ENCODE measurements at regions not wholly inside any gene's neighbourhood (a gene's known extent, or its start where the extent isn't known, plus 50 kb on each side); places are given as distances from the start of the nearest gene placed in this dataset.

DNA sequence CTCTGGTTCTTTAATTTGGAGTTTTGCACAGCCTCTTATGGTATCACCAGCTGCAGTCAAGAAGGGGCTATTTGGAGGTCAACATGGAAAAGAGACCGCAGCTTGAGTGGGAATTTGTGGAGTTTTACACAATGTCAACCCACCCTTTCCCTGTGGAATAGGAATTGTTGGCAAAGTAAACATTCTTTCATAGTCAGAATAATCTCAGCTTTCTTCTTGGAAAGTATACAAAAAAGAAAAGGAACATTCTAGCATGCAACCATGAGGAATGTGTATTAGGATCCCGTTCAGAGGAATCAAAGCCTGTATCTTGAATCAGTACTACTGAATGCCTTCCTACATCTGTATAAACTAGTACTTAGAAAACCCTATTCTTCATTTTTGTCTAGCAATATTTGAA is 107.6 kb downstream of the LURAP1L start:
- H3K36me3 ChIP-seq (ENCODE audit: insufficient read depth, low read length): no peaks in the 10 kb centered on the region
- peaks cover 4% of the 10 kb centered on the region for H3K9me3 Mint-ChIP-seq
- peaks cover 0 to 3% of the 10 kb centered on the region in 2 experiments for H3K9me3 ChIP-seq (ENCODE audit: control insufficient read depth in 1 of 2, insufficient read depth in 1 of 2, low read length in 2 of 2)
- TF ChIP-seq, protein P1, sequence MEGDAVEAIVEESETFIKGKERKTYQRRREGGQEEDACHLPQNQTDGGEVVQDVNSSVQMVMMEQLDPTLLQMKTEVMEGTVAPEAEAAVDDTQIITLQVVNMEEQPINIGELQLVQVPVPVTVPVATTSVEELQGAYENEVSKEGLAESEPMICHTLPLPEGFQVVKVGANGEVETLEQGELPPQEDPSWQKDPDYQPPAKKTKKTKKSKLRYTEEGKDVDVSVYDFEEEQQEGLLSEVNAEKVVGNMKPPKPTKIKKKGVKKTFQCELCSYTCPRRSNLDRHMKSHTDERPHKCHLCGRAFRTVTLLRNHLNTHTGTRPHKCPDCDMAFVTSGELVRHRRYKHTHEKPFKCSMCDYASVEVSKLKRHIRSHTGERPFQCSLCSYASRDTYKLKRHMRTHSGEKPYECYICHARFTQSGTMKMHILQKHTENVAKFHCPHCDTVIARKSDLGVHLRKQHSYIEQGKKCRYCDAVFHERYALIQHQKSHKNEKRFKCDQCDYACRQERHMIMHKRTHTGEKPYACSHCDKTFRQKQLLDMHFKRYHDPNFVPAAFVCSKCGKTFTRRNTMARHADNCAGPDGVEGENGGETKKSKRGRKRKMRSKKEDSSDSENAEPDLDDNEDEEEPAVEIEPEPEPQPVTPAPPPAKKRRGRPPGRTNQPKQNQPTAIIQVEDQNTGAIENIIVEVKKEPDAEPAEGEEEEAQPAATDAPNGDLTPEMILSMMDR (IDR thresholded peaks at IDR 0.05): no peak
- H3K4me3 Mint-ChIP-seq: no peak overlapping the region
- no peak overlapping the region for H3K4me3 ChIP-seq (ENCODE audit: low read length)
- no peaks in the 10 kb centered on the region for H3K4me1 Mint-ChIP-seq (ENCODE audit: low read depth)
- H3K27me3 Mint-ChIP-seq: no peaks in the 10 kb centered on the region
- DNase-seq: no peak
- H3K36me3 Mint-ChIP-seq (ENCODE audit: low read depth): no peaks in the 10 kb centered on the region
- intact Hi-C loops (cut with DNase I, micrococcal nuclease): no loop called here
- ChIA-PET CTCF (no interaction called here), POLR2A (no interaction called here)
- no peak overlapping the region for H3K27ac Mint-ChIP-seq
- H3K27ac ChIP-seq (ENCODE audit: low read depth in 1 of 2, low read length in 2 of 2): no peak overlapping the region
- no peak for ATAC-seq (ENCODE audit: poor library complexity)
- H3K27me3 ChIP-seq (ENCODE audit: control insufficient read depth in 1 of 2, insufficient read depth in 2 of 2, low read length in 2 of 2): no peaks in the 10 kb centered on the region
- H3K4me1 ChIP-seq (ENCODE audit: insufficient read depth, low read length): no peaks in the 10 kb centered on the region

DNA sequence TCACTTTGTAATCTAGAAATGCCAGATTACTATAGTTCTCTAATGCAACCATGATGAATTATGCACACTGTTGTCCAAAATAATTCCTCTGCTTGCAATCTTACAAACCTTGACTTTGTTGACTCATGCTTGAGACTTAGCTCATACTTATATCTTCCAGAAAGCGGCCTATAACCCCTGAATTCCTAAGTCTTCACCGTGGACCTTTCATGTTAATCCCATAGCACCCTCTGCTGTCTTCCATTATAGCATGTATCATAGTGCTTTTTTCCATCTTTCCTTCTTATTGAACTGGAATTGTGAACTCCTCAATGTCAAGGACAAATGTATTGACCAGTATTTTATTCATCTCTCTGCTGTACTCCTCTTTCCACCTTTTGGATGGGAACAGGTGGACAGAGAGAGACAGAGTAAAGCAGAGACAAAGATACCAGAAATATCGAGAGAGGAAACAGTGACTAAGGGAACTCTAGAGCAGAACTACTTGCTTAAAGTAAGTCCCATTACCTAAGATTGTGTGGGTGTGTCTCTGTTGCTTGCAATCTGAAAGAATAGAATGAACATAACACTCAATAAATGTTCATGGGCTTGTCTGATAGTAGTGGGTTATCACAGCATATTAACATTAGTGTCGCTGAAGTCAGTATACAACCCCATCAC is 110.0 kb downstream of the LURAP1L start:
- Mint-ChIP-seq H3K27ac (no peak overlapping the region), H3K9me3 (peaks cover 4% of the 10 kb centered on the region), H3K36me3 (ENCODE audit: low read depth) (no peaks in the 10 kb centered on the region), H3K27me3 (no peaks in the 10 kb centered on the region), H3K4me1 (ENCODE audit: low read depth) (no peaks in the 10 kb centered on the region), H3K4me3 (no peak overlapping the region)
- no peak for DNase-seq
- Histone ChIP-seq H3K4me3 (ENCODE audit: low read length) (no peak overlapping the region), H3K4me1 (ENCODE audit: insufficient read depth, low read length) (no peaks in the 10 kb centered on the region), H3K9me3 (ENCODE audit: control insufficient read depth in 1 of 2, insufficient read depth in 1 of 2, low read length in 2 of 2) (peaks cover 13 to 15% of the 10 kb centered on the region in 2 experiments), H3K36me3 (ENCODE audit: insufficient read depth, low read length) (no peaks in the 10 kb centered on the region), H3K27me3 (ENCODE audit: control insufficient read depth in 1 of 2, insufficient read depth in 2 of 2, low read length in 2 of 2) (no peaks in the 10 kb centered on the region), H3K27ac (ENCODE audit: low read depth in 1 of 2, low read length in 2 of 2) (no peak overlapping the region)
- intact Hi-C loops (cut with DNase I, micrococcal nuclease): no loop called here
- POLR2A ChIA-PET: no interaction called here
- TF ChIP-seq, protein P1 (IDR thresholded peaks at IDR 0.05): no peak
- no peak for ATAC-seq (ENCODE audit: poor library complexity)
- CTCF ChIA-PET: no interaction called here

DNA sequence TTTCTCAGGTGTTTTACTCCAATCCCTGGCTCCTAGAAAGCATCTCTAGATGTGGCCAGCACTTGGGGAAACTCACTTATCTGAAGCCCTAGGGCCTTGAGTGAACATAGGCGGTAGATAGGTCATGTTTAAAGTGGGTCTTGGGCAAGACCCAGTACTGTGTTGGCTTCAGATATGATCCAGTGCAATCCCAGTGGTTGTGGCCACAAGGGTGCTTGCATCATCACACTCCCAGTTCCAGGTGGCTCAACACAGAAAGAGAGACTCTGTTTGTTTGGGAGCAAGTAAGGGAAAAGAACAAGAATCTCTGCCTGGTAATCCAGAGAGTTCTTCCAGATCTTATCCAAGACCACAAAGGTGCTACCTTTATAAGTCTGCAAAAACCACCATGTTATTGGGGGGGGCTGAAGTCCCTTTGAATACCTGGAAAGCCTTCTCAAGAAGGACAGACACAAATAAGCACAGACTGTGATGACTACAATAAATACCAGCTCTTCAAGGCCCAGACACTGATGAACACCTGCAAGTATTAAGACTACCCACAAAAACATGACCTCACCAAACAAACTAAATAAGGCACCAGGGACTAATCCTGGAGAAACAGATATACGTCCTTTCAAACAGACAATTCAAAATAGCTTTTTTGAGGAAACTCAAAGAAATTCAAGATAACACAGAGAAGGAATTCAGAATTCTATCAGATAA is 114.7 kb downstream of the LURAP1L start:
- H3K27me3 Mint-ChIP-seq: no peaks in the 10 kb centered on the region
- H3K9me3 Mint-ChIP-seq: peaks cover 15% of the 10 kb centered on the region
- H3K36me3 ChIP-seq (ENCODE audit: insufficient read depth, low read length): no peaks in the 10 kb centered on the region
- CTCF ChIA-PET: no interaction called here
- peaks cover 10 to 15% of the 10 kb centered on the region in 2 experiments for H3K9me3 ChIP-seq (ENCODE audit: control insufficient read depth in 1 of 2, insufficient read depth in 1 of 2, low read length in 2 of 2)
- no peaks in the 10 kb centered on the region for H3K27me3 ChIP-seq (ENCODE audit: control insufficient read depth in 1 of 2, insufficient read depth in 2 of 2, low read length in 2 of 2)
- intact Hi-C loops (cut with DNase I, micrococcal nuclease): no loop called here
- DNase-seq (no peak), ATAC-seq (ENCODE audit: poor library complexity) (no peak)
- no peak overlapping the region for H3K4me3 ChIP-seq (ENCODE audit: low read length)
- TF ChIP-seq, protein P1 (IDR thresholded peaks at IDR 0.05): no peak
- no peaks in the 10 kb centered on the region for H3K4me1 Mint-ChIP-seq (ENCODE audit: low read depth)
- no peaks in the 10 kb centered on the region for H3K4me1 ChIP-seq (ENCODE audit: insufficient read depth, low read length)
- H3K4me3 Mint-ChIP-seq: no peak overlapping the region
- H3K36me3 Mint-ChIP-seq (ENCODE audit: low read depth): no peaks in the 10 kb centered on the region
- H3K27ac Mint-ChIP-seq: no peak overlapping the region
- H3K27ac ChIP-seq (ENCODE audit: low read depth in 1 of 2, low read length in 2 of 2): no peak overlapping the region
- POLR2A ChIA-PET: no interaction called here
